Activated T-cell treated with anti-CD3 and anti-CD28 coated beads for 24 hours (primary cell): ENCODE measurements at regions not wholly inside any gene's neighbourhood (a gene's known extent, or its start where the extent isn't known, plus 50 kb on each side); places are given as distances from the start of the nearest gene placed in this dataset.

Source experiments
- DNase-seq: peaks from one replicate; pipeline ENCODE4 v3.0.0-alpha.2; 2020; ENCODE audit warnings: low read depth

DNA sequence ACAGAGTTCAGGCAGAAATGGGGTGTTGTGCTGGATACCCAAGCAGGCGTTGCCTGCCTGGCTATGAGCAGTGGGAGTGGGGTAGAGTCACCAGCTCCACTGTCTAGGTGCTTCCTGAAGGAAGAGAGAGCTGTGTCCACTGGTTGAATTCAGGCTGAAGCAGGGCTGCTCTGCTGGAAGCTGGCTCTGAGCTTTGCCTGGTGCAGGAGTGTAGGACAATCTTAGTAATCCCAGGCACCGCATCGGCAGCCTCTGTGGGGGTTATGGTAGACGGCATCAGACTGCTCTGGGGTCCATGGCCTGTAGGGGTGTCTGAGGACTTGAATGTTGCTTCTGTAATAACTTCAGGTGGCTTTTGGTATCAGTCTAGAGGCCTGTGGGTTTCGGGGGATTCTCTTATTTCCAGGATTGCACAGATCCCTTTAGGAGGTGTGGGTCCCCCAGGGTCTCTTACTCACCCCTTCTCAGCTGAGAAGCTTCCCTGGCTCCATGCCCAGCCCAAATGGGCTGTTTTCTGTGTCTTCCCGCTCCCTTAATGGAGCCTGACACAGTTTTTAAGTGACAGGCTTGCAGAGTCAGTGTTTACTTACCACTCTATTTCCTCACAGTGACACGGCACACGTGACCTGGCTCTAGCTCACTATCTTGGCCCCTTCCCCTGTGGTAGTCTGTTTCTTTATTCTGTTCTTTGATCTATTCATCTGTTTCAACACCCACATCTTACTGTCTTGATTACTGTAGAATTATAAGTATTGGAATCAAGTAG is 644.3 kb downstream of the CBLN2 start:
- no peak for DNase-seq

DNA sequence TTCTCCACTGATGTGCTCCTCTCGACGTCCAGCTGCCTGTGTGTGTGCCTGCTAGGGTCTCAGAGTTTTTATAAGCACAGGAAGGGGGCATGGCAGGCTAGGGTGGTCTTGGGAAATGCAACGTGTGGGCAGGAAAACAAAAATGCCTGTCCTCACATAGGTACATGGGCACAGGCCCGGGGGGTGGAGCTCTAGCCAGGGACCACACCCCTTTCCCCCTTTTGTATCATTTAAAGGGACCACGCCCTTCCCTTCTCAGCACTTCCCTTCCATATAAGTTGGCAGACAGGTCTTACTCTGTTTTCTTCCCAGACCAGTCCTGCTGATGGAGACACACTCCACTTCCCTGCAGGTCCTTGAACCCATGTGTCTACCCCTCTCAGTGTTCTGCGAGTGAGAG is 645.0 kb downstream of the CBLN2 start:
- DNase-seq: no peak

DNA sequence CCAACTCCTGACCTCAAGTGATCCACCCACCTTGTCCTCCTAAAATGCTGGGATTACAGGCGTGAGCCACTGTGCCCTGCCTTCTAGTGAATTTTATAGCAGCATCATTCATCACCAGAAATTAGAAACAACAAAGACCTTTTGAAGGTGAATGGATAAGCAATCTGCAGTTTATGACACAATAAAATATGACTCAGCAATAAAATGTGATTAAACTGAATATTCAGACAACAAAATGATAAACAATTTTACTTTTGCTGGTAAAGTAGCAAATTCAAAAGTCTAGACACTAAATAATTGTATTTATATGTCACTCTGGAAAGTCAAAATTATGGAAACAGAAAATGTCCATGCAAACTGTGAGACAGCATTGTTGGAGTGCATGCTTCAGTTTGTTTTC is 656.6 kb downstream of the CBLN2 start:
- no peak for DNase-seq

DNA sequence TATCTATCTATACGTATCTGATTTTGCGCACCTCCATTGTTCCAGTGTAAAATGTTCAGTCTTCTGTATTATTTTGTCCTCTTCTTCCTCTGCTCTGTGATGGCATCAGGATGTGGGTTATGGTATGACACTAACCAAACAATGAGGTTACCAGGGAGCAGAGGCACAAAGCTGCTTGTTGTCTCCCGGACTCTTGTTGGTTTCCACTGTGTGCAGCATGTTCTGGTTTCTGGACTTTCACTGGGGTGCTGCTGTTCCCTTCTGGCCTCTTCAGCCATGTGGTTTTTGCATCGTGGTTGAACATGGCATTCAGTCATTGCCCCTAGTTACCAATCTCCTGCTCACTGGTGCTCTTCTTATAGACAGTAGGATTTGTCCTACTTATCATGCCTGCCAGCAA is 665.9 kb downstream of the CBLN2 start:
- DNase-seq: no peak

DNA sequence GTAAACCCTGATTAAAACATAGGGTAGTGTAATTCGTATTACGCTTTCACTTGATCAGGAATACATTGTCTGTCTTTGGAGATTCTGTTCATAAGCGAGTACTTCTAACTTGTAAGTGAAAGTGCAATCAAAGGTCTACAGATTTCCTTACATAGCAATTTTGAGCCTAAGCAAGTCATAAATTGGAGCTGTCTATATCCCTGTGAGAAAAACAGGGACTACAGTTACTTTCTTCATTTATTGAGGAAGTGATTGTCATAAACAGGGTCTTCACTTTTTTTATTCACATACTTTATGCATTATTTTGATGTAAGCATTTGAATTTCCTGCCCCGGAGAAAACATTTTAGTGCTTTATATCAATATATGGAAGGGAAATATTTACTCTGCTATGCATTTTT is 670.4 kb downstream of the CBLN2 start:
- no peak for DNase-seq

DNA sequence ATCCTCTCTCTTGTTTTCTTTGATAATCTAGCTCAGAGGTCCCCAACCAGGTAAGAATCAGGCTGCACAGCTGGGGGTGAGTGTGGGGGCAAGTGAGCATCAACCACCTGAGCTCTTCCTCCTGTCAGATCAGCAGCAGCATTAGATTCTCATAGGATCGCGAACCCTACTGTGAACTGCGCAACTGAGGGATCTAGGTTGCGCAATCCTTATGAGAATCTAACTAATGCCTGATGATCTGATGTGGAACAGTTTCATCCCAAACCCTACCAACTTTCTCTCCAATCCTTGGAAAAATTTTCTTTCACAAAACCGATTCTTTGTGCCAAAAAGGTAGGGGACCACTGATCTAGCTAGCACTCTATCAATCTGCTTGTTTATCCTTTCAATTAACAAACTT is 678.3 kb downstream of the CBLN2 start:
- no peak for DNase-seq

DNA sequence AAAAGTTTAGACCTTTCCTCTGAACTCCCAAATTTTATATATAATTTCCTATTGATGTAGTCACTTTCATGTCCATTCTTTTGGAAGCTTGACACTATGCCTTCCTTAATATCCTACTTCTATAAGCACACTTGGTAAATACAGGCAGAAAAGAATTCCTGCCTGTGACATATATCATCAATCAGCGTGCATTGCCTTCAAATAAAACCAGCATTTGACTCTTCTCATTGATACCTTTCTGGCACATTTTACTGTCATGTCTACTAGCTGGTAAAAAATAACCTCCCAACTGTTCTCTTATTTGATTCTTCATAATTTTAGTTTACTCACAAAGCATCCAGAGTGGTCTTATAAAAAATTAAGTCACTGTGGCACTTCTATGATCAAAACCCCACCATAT is 693.5 kb downstream of the CBLN2 start:
- no peak for DNase-seq

DNA sequence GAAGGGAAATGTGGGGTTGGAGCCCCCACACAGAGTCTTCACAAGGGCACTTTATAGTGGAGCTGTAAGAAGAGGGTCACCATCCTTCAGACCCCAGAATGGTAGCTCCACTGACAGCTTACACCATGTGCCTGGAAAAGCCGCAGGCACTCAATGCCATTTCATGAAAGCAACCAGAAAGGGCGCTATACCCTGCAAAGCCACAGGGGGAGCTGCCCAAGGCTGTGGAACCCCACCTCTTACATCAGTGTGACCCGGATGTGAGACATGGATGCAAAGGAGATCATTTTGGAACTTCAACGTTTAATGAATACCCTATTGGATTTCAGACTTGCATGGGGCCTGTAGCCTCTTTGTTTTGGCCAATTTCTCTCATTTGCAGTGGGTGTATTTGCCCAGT is 694.7 kb downstream of the CBLN2 start:
- DNase-seq: no peak

DNA sequence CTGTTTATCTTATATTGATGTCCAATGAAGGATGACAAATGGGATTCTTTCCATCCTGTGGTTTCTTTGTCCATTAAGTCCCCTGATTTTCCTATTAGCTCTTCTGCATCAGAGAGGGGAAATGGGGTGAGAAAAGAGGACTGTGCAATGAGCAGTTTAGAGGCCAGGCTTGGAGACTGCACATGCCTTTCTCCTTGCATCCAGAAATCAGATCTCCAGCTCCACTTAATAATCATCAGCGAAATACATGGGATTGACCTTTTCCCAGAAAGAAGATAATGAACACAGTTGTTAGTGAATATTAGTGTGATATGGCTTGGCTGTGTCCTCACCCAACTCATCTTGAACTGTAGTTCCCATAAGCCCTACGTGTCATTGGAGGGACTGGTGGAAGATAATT is 697.4 kb downstream of the CBLN2 start:
- no peak for DNase-seq

DNA sequence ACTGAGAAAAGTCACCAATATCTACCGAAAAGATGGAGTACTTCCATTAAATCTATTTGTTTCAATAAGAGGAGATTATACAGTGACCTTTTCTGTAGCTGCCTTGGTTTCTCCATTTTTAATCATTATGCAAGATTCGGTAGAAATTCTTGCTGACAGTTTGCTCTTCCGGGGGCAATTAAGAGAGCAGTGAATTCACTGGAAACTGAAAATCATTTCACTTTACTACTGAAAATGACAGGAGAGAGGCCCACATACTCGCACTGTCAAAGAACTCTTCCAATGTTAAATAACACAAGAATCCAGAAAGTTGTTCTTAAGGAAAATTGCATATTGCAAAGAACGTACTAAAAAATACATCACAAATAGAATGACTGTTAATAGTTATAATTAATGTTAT is 699.3 kb downstream of the CBLN2 start:
- DNase-seq: no peak

DNA sequence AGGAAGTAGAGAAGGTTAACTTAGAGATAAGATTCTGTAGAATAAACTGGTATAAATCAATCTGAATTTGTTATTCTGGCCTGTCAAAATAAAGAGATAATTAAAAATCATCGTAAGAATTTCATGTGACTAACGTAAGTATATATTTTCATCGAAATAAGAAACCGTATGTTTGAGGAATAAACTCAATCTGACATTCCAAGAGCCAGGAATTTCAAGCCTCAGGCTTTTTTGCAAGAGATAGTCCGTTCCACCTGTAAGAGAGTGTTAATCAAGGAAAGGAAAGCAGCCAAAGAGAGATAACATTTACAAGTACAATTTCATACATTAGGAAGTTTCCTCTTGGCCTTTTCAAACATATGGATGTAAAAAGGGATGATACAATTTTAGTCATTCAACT is 701.5 kb downstream of the CBLN2 start:
- no peak for DNase-seq

DNA sequence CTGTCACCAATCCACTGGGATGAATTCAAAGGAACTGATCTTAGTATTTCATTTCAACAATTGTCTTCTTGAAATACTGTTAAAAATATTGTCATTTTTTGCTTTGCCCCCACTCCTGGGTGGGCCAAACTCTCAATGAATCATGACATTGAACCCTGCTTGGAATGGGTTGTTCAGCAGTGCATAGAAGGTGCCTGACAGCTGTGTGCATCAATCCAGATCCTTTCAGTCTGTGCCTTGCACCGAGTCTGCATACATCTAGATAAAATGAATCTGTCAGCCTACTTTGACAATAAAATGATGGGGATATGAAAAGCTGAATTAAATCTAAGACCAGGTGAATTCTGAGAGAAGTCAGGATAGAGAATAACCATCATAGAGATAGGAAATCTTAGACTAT is 706.6 kb downstream of the CBLN2 start:
- no peak for DNase-seq

DNA sequence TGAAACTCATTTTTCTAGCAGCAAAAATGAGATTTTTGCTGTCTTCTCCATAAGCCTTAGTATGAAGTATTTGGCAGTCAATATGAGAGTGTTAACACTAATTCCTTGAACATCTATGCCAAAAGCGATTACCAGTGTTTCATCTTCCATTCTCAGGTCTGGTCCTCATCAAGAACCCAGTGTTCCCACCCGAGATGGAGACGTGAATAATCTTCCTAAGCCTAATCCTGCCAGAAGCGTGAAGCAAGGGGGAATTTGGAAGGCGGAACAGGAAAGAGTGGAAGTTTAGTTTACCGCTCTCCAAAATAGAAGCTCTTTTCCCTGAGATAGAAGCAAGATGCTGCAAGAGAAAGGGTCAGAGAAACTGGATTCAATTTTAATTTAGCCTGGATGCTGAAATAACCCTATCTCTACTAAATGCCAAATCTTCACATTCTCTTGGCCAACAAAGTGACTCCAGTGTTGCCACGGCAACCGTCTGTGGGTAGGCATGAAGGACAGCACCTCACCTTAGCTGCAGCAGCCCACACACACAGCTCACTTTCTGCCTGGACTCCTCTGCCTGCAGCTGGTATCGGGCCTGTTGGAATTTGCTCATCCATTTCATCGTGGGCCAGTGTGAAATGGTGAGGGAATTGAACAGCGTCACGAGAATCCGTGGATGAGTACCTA is 711.1 kb downstream of the CBLN2 start:
- no peak for DNase-seq

DNA sequence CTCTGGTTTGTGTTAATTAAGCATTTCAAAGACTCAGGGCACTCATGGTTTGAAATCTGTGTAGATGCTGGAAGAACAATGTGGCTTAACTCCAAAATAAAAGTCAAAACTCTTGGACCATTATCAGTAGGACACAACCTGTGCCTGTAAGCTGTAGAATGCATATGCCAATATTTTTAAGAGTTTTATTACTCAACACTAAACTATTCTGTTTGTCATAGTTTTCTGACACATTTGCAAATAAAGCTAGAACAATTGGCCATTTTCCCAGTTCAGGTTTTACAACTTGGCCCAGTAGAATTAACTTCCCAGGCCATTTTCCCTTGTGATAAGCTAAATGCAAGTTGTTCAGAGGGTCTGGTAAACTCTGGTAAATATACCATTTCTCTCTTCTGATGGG is 713.1 kb downstream of the CBLN2 start:
- no peak for DNase-seq

DNA sequence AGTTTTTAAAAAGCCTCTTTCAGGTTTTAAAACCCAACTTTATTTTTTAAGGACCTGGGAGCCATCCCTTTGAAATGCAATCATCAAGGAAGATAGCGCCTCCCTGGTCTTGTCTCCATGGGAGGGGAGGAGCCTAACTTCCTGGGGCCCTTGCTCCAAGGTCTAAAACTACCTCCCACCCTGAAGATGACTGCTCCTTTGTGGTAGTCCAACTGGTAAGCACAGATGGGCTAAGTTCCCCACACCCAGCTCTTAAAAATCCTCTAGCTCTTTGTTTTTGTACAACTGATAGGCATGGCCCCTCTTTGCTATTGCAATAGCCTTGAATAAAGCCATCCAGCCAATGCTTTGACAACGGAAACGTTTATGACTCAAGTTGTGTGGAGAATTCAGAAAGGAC is 716.8 kb downstream of the CBLN2 start:
- no peak for DNase-seq

DNA sequence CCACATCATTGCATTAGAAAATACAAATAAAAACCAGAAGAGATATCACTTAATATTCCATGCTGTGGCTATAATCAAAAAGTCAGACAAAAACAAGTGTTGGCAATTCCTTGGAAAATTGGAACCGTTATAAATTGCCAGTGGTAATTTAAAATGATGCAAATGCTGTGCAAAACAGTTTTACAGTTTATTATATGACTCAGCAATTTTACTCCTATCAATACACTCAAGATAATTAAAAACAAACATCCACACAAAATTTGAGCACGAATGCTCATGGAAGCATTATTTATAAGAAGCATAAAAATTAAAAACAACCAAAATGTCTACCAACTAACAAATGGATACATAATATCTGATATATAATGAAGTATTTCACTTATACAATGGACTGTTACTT is 728.8 kb downstream of the CBLN2 start:
- no peak for DNase-seq

DNA sequence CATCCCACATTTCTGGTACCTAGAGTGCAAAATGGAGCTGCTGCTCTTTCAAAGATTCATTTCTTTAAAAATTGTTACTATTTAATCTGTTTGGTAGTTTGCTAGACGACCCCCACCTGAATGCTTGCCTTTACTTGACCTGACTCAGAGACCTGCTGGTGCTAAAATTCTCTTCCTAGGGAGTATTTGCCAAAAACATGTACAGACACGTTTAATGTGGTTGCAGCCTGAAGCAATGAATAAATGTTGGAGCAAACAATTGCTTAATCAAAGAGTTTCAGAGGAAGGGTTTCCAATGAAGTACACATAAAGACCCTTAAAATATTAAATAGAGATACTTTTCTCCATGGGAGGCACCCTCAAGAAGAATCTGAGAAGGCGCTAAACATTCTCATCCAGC is 734.4 kb downstream of the CBLN2 start:
- no peak for DNase-seq

DNA sequence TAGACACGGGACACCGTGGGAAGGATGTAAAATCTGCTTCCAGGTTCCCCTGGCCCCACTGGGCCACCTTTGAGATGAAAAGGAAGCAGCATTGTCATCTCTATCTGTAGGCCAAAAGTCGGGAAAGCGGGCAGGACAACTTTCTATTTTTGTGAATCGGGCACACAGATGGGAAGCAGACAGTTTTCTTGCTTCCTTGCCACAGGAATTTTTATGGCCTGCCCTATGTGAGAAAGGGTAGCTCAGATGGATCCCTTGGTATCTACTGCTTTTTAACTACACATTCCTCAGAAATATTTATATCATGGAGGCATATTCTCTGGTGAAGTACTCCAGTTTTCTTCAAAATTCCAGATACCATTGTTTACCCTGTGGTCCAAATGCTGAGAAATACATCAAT is 735.5 kb downstream of the CBLN2 start:
- no peak for DNase-seq

DNA sequence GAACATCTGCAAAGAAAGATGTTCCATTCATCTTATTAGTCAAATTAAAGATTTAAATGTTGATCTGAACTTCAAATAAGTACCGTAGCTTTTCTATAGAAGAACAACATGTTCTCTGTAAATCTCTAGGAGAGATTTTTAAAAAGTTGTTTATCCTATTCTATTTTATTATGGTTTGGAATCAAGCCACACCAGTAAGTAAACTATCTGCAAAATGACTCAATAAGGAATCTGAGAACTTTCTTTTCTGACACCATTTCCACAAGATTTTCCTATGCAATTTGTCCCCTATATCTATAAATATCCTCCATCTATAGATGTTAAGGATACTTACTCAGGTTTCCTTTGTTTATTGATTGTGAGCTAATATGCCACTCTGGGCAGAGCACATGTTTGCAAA is 736.6 kb downstream of the CBLN2 start:
- DNase-seq: no peak

DNA sequence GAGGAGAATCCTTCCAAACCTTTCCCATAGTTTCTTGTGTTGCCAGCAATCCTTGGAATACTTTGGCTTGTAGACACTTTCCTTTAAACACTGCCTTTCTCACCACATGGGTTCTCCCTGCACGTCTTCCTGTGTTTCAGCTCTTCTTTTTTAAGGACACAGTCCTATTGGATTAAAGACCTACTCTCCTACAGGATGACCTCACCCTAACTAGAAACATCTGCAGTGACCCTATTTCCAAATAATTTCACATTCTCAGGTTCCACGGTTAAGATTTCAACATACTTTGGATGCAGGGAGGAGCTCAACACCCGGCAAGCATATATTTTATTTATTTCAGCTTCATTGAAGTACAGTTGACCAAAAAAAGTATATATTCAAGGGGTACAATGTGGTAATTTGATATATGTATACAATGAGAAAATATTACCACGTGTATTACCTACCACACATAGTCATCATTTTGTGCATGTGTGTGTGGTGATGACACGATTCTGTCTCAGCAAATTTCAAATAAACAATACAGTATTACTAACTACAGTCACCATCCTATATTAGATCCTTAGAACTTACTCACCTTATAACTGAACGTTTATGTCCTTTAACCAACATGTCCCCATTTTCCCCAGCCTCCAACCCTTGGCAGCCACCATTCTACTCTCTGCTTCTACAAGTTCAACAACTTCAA is 745.0 kb downstream of the CBLN2 start:
- DNase-seq: no peak

DNA sequence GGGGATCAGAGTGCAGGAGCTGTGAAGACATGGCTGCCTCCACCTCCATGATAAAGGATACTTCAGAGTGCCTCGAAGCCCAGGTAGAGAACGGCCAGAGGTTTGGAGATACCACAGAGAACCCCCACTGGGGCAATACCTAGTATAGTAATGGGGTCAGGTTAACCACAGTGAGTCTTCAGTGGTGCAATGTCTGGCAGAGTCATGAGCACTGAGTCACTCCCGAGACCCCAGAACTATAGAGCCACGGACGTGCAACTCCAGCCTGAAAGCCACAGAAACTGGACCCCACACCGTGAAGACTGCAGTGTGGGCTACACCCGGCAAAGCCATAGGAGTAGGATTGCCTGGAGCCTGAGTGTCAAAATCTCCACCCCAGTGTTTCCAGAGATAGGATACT is 746.6 kb downstream of the CBLN2 start:
- DNase-seq: no peak

DNA sequence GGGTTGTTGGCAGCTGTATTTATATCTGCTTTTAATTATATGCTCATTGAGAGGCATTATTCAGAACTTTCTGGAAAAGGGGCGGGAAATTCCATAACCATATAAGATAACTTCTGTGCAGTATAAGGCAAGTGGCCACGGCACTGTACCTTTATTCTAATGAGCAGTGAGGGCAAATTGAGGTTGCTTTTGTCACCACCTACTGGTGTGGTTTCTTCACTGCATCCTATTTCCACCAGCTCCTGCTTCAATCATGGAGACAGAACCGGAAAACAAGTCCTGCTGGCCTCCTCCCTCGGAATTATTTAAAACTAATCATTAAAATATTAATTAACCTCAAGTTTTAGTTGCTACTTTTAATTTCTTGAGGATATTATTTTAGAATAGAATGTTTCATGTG is 759.4 kb downstream of the CBLN2 start:
- no peak for DNase-seq

DNA sequence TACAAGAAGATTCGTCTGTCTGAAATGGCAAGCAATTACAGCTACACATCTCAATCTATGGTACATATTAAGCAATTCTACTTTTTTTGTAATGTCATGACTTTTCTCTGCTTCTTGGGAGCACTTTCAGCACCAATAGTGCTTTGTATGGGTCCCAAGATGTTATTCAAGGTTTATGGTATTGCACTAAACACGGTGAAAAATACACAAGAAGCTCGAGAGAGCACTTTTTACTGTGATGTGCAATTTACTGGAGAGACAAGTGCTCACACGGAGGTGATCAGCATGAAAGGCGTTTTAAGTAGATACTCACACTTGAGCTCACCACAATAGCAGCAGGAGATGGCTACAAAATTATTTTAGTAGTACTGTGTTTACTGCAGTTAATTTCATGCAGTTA is 783.6 kb downstream of the CBLN2 start:
- no peak for DNase-seq

DNA sequence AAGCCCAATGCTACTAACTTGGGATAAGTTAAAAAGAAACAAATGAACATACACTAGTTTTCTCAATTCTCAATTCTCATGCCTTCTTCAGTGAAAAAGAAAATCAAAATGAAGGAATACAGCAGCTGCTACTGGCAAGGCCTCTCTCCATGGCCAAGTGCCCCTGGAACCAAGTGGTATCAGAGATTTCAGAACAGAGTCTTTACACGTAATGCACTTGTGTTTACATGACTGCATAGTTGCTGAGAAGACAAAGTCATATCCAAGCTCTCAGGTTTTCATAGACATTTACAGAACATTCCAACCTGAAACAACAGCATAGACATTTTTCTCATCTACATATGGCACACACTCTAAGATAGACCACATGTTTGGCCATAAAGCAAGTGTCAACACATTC is 789.9 kb downstream of the CBLN2 start:
- DNase-seq: no peak
